A549 (cell line): ENCODE measurements at regions not wholly inside any gene's neighbourhood (a gene's known extent, or its start where the extent isn't known, plus 50 kb on each side); places are given as distances from the start of the nearest gene placed in this dataset.

ENCODE experiments used
- CBX2 ChIP-seq: fragments of 200-600 bp; sonication (generic); IDR thresholded peaks from 2 replicates; pipeline ENCODE4 v1.6.1; 2016; ENCODE audit warnings: low read depth, mild to moderate bottlenecking, borderline replicate concordance
- CTCF ChIP-seq: fragments of >200 bp; sonication (Bioruptor Twin); formaldehyde crosslinking; IDR thresholded peaks from 3 replicates; pipeline ENCODE4 v1.5.1; 2016

- TF ChIP-seq CTCF (no peak), CBX2 (no peak)
These were observed 201.2 kb downstream of the OPA1 start for GRCh38 chr3:193794002-193794881.
